H1 (cell line): ENCODE measurements at regions not wholly inside any gene's neighbourhood (a gene's known extent, or its start where the extent isn't known, plus 50 kb on each side); places are given as distances from the start of the nearest gene placed in this dataset.

ENCODE experiments used
- CTCF ChIA-PET: fragments of 300-600 bp; sonication (Branson Sonifier 250); formaldehyde crosslinking; loops from one replicate; lab custom pipeline; 2021; ENCODE audit not compliant: partially characterized antibody; lab: Charles Lee
- POLR2A ChIA-PET: fragments of 300-600 bp; sonication (Branson Sonifier 250); formaldehyde crosslinking; loops from one replicate; lab custom pipeline; 2021; ENCODE audit warnings: inconsistent platforms; ENCODE audit not compliant: partially characterized antibody; lab: Charles Lee
- DNase-seq, 2 experiments: peaks; one replicate each; pipeline versions ENCODE4 v3.0.0 to v3.0.0-alpha.2; 2010 to 2022; ENCODE audit warnings: low spot score in 2 of 2, low read depth in 1 of 2, mixed read lengths in 1 of 2
- FAIRE-seq: peaks from 2 replicates; lab custom pipeline; 2011; peaks lifted over from hg19 to GRCh38; lab: Jason Lieb, UNC
- H2AFZ ChIP-seq: 2 replicates; pipeline ENCODE4 v1.8.1; 2012; ENCODE audit warnings: low read length, inconsistent platforms
- H2AK5ac ChIP-seq: 2 replicates; pipeline ENCODE4 v1.6.1; 2013; ENCODE audit warnings: low read depth, low read length
- H2BK120ac ChIP-seq: replicated peaks from 2 replicates; pipeline ENCODE3; 2013; ENCODE audit warnings: low read depth, low read length, inconsistent platforms
- H2BK12ac ChIP-seq: 2 replicates; pipeline ENCODE4 v1.6.1; 2013; ENCODE audit warnings: low read depth, low read length
- H2BK15ac ChIP-seq: 2 replicates; pipeline ENCODE4 v1.6.1; 2013; ENCODE audit warnings: low read length
- H2BK20ac ChIP-seq: 2 replicates; pipeline ENCODE4 v1.6.1; 2013; ENCODE audit warnings: low read length
- H2BK5ac ChIP-seq: 2 replicates; pipeline ENCODE4 v1.6.1; 2013; ENCODE audit warnings: low read depth, low read length
- H3K14ac ChIP-seq: 2 replicates; pipeline ENCODE4 v1.6.1; 2013; ENCODE audit warnings: inconsistent platforms; ENCODE audit not compliant: insufficient read length
- H3K18ac ChIP-seq: 2 replicates; pipeline ENCODE4 v1.6.1; 2013; ENCODE audit warnings: low read length; ENCODE audit errors: extremely low read depth
- H3K23ac ChIP-seq: 2 replicates; pipeline ENCODE4 v1.6.1; 2013; ENCODE audit warnings: inconsistent platforms; ENCODE audit not compliant: insufficient read length
- H3K23me2 ChIP-seq: 2 replicates; pipeline ENCODE4 v1.6.1; 2013; ENCODE audit warnings: low read depth, low read length
- H3K27ac ChIP-seq: 2 replicates; pipeline ENCODE4 v1.6.1; 2011; ENCODE audit warnings: low read depth, low read length, inconsistent platforms
- H3K27me3 ChIP-seq, 4 experiments: replicated peaks in 1 of 4; 1 replicate in 1 of 4; 2 replicates in 3 of 4; pipeline versions ENCODE4 v1.6.1 to v1.8.1; 2011 to 2013; ENCODE audit warnings: low read length in 3 of 4, mild to moderate bottlenecking in 3 of 4, inconsistent platforms in 2 of 4, mixed read lengths in 2 of 4, moderate library complexity in 1 of 4; ENCODE audit not compliant: control insufficient read depth in 3 of 4, insufficient read depth in 3 of 4; ENCODE audit errors: extremely low read depth in 1 of 4
- H3K36me3 ChIP-seq, 4 experiments: 2 replicates each; pipeline versions ENCODE4 v1.6.1 to v1.8.1; 2011 to 2013; ENCODE audit warnings: mild to moderate bottlenecking in 4 of 4, low read length in 3 of 4, moderate library complexity in 2 of 4, control low read depth in 1 of 4, inconsistent platforms in 1 of 4; ENCODE audit not compliant: insufficient read depth in 4 of 4, control insufficient read depth in 2 of 4
- H3K4ac ChIP-seq: replicated peaks from 2 replicates; pipeline ENCODE3; 2013; ENCODE audit warnings: low read length, low read depth, mixed read lengths, inconsistent platforms; ENCODE audit not compliant: insufficient read length
- H3K4me1 ChIP-seq, 4 experiments: replicated peaks in 1 of 4; 1 replicate in 1 of 4; 2 replicates in 3 of 4; pipeline versions ENCODE4 v1.6.1 to v1.8.1; 2011 to 2013; ENCODE audit warnings: low read length in 3 of 4, inconsistent platforms in 2 of 4, mixed read lengths in 1 of 4; ENCODE audit not compliant: insufficient read depth in 4 of 4, control insufficient read depth in 3 of 4
- H3K4me2 ChIP-seq, 2 experiments: 2 replicates each; pipeline versions ENCODE4 v1.6.1 to v1.8.1; 2011 to 2013; ENCODE audit warnings: low read depth in 2 of 2, low read length in 2 of 2, control low read depth in 1 of 2, inconsistent platforms in 1 of 2, mild to moderate bottlenecking in 1 of 2; ENCODE audit not compliant: insufficient read depth in 1 of 2
- H3K4me3 ChIP-seq, 4 experiments: fragments of 200-600, 300-600 bp in 1 of 4; sonication (generic), shearing (Covaris generic), sonication (Bioruptor Twin) in 1 of 4; 2 replicates each; pipeline versions ENCODE4 v1.5.1 to v1.8.1; 2011 to 2016; ENCODE audit warnings: low read length in 4 of 4, low read depth in 3 of 4, control low read depth in 2 of 4, inconsistent platforms in 2 of 4, mild to moderate bottlenecking in 2 of 4, mixed read lengths in 1 of 4, moderate library complexity in 1 of 4; ENCODE audit not compliant: insufficient read depth in 2 of 4; ENCODE audit errors: extremely low read depth in 1 of 4
- H3K56ac ChIP-seq: replicated peaks from 2 replicates; pipeline ENCODE3; 2013; ENCODE audit warnings: low read depth, mild to moderate bottlenecking, mixed read lengths, low read length, inconsistent platforms; ENCODE audit not compliant: insufficient read length
- H3K79me1 ChIP-seq: 2 replicates; pipeline ENCODE4 v1.6.1; 2013; ENCODE audit warnings: low read depth, low read length, control low read depth
- H3K79me2 ChIP-seq, 2 experiments: 2 replicates each; pipeline versions ENCODE4 v1.6.1 to v1.8.1; 2012 to 2013; ENCODE audit warnings: low read length in 2 of 2, mild to moderate bottlenecking in 2 of 2, inconsistent platforms in 1 of 2; ENCODE audit not compliant: insufficient read depth in 2 of 2, control insufficient read depth in 1 of 2
- H3K9ac ChIP-seq, 4 experiments: replicated peaks in 1 of 4; 1 replicate in 1 of 4; 2 replicates in 3 of 4; pipeline versions ENCODE4 v1.6.1 to v1.8.1; 2011 to 2013; ENCODE audit warnings: low read depth in 3 of 4, low read length in 3 of 4, control low read depth in 2 of 4, mild to moderate bottlenecking in 2 of 4, moderate library complexity in 2 of 4, inconsistent platforms in 1 of 4; ENCODE audit errors: extremely low read depth in 1 of 4
- H3K9me3 ChIP-seq, 2 experiments: 2 replicates each; pipeline versions ENCODE4 v1.6.1 to v1.8.1; 2012 to 2013; ENCODE audit warnings: mild to moderate bottlenecking in 2 of 2, moderate library complexity in 2 of 2, control low read depth in 1 of 2, inconsistent platforms in 1 of 2, low read depth in 1 of 2, low read length in 1 of 2, mixed read lengths in 1 of 2; ENCODE audit not compliant: insufficient read depth in 2 of 2
- H4K20me1 ChIP-seq, 2 experiments: replicated peaks in 1 of 2; 2 replicates each; pipeline versions ENCODE3 to v1.8.1; 2011 to 2013; ENCODE audit warnings: inconsistent platforms in 2 of 2, low read length in 2 of 2, mild to moderate bottlenecking in 1 of 2; ENCODE audit not compliant: insufficient read depth in 2 of 2, control insufficient read depth in 1 of 2
- H4K5ac ChIP-seq: 2 replicates; pipeline ENCODE4 v1.6.1; 2013; ENCODE audit warnings: low read length, low read depth, mixed read lengths, inconsistent platforms; ENCODE audit not compliant: insufficient read length
- H4K8ac ChIP-seq: 2 replicates; pipeline ENCODE4 v1.8.0; 2013; ENCODE audit warnings: mild to moderate bottlenecking, moderate library complexity, low read length, inconsistent platforms; ENCODE audit not compliant: insufficient read depth; ENCODE audit errors: extremely low read depth
- H4K91ac ChIP-seq: replicated peaks from 2 replicates; pipeline ENCODE3; 2013; ENCODE audit warnings: low read length, mixed read lengths, inconsistent platforms; ENCODE audit not compliant: insufficient read length
- BACH1 ChIP-seq: IDR thresholded peaks from 2 replicates; pipeline ENCODE4 v1.6.1; 2012; ENCODE audit warnings: low read length, improper control_type of control experiment
- CREB1 ChIP-seq: IDR thresholded peaks from 2 replicates; pipeline ENCODE4 v1.6.1; 2012; ENCODE audit warnings: inconsistent platforms
- E2F6 ChIP-seq: IDR thresholded peaks from 2 replicates; pipeline ENCODE4 v1.6.1; 2012; ENCODE audit warnings: inconsistent platforms
- FOSL1 ChIP-seq: IDR thresholded peaks from 2 replicates; pipeline ENCODE4 v1.6.1; 2011; ENCODE audit warnings: mild to moderate bottlenecking, low read depth, low read length, moderate library complexity; ENCODE audit not compliant: insufficient read depth
- JUND ChIP-seq: IDR thresholded peaks from 2 replicates; pipeline ENCODE4 v1.6.1; 2011; ENCODE audit warnings: mild to moderate bottlenecking, improper control_type of control experiment, low read length
- MAFK ChIP-seq: IDR thresholded peaks from 2 replicates; pipeline ENCODE4 v1.6.1; 2012; ENCODE audit warnings: low read depth, mild to moderate bottlenecking, improper control_type of control experiment, low read length
- NANOG ChIP-seq: IDR thresholded peaks from 2 replicates; pipeline ENCODE4 v1.6.1; 2011; ENCODE audit warnings: low read length, low read depth, mild to moderate bottlenecking, inconsistent platforms; ENCODE audit not compliant: insufficient read depth, poor library complexity, severe bottlenecking
- POLR2AphosphoS5 ChIP-seq: IDR thresholded peaks from 2 replicates; pipeline ENCODE4 v1.6.1; 2011; ENCODE audit warnings: low read depth, low read length
- POU5F1 ChIP-seq: IDR thresholded peaks from 2 replicates; pipeline ENCODE4 v1.6.1; 2011; ENCODE audit warnings: low read depth, mild to moderate bottlenecking, low read length, moderate library complexity
- RBBP5 ChIP-seq: IDR thresholded peaks from 2 replicates; pipeline ENCODE4 v1.7.1; 2012; ENCODE audit warnings: low read depth, mild to moderate bottlenecking, inconsistent platforms, low read length, moderate library complexity, borderline replicate concordance
- SAP30 ChIP-seq: fragments of 300-600 bp; sonication (generic); IDR thresholded peaks from 2 replicates; pipeline ENCODE4 v1.7.1; 2012; ENCODE audit warnings: low read length, moderate library complexity, mild to moderate bottlenecking, inconsistent platforms; ENCODE audit not compliant: insufficient read depth, insufficient replicate concordance
- SP4 ChIP-seq: IDR thresholded peaks from 2 replicates; pipeline ENCODE4 v1.6.1; 2012; ENCODE audit warnings: low read length, inconsistent platforms
- SRF ChIP-seq: IDR thresholded peaks from 2 replicates; pipeline ENCODE4 v1.6.1; 2011; ENCODE audit warnings: mild to moderate bottlenecking, low read depth, low read length, moderate library complexity
- TBP ChIP-seq: IDR thresholded peaks from 2 replicates; pipeline ENCODE4 v1.6.1; 2011; ENCODE audit warnings: low read depth, low read length, improper control_type of control experiment
- TEAD4 ChIP-seq: IDR thresholded peaks from 2 replicates; pipeline ENCODE4 v1.6.1; 2012; ENCODE audit warnings: low read depth, low read length, inconsistent platforms, mixed read lengths

GRCh38 chrX:76921176-76921575 lies 493.7 kb downstream of the MAGEE1 start:
- Histone ChIP-seq H4K8ac (no peak overlapping the region), H3K18ac (no peak overlapping the region), H2BK15ac (no peak overlapping the region), H3K56ac (no peak overlapping the region), H3K9ac (no peak overlapping the region), H3K9me3 (no peaks in the 10 kb centered on the region), H2BK5ac (no peak overlapping the region), H2BK12ac (no peak overlapping the region), H3K4me1 (no peaks in the 10 kb centered on the region), H4K20me1 (no peaks in the 10 kb centered on the region), H3K23me2 (no peaks in the 10 kb centered on the region), H2BK20ac (no peak overlapping the region), H3K23ac (no peak overlapping the region), H3K79me2 (no peaks in the 10 kb centered on the region), H2AK5ac (no peak overlapping the region), H3K36me3 (no peaks in the 10 kb centered on the region), H3K27me3 (no peaks in the 10 kb centered on the region), H2BK120ac (no peak overlapping the region), H3K4me3 (no peak overlapping the region), H3K27ac (no peak overlapping the region), H3K4me2 (no peak overlapping the region), H4K5ac (no peak overlapping the region), H4K91ac (no peak overlapping the region), H3K4ac (no peak overlapping the region), H2AFZ (no peak overlapping the region), H3K79me1 (no peaks in the 10 kb centered on the region), H3K14ac (no peak overlapping the region)
- ChIA-PET CTCF (no interaction called here), POLR2A (interaction anchor here (0.6 kb wide), 1 partner anchor 52 kb away, joined by 3 read pairs; no protein-coding TSS in a partner anchor)
- no peak for TF ChIP-seq RBBP5
- TF ChIP-seq FOSL1 = no peak
- no peak for TF ChIP-seq SP4
- TF ChIP-seq TBP = no peak
- TF ChIP-seq SAP30 = no peak
- TF ChIP-seq JUND = no peak
- TF ChIP-seq SRF = no peak
- no peak for TF ChIP-seq POU5F1
- no peak for TF ChIP-seq CREB1
- TF ChIP-seq TEAD4 = no peak
- no peak for TF ChIP-seq E2F6
- no peak for TF ChIP-seq MAFK
- TF ChIP-seq BACH1 = no peak
- TF ChIP-seq POLR2AphosphoS5 = no peak
- TF ChIP-seq NANOG = no peak
- FAIRE-seq (no peak), DNase-seq (no peak)
